ENCODE measurements at regions not wholly inside any gene's neighbourhood (a gene's known extent, or its start where the extent isn't known, plus 50 kb on each side); places are given as distances from the start of the nearest gene placed in this dataset.
"Not testable (repeated sequence)": the region's sequence is repeated elsewhere in the genome, so short reads cannot be mapped to it uniquely, and the experiment has no call there.

GRCh38 chr7:149669121-149669818, 104.1 kb downstream of the ZNF467 start:
- intact Hi-C loops (cut with DNase I; ENCODE audit: low total_unique reads), result no loop called here
- Histone ChIP-seq H3K4me1 (peaks cover 6% of the 10 kb centered on the region in 2 donors), H3K36me3 (no peaks in the 10 kb centered on the region), H3K27me3 (no peaks in the 10 kb centered on the region), H3K27ac (no peak overlapping the region), H3K9me3 (no peaks in the 10 kb centered on the region), H3K4me3 (no peak overlapping the region)
- TF ChIP-seq CTCF (IDR thresholded peaks at IDR 0.05 in 4 of 5, conservative IDR thresholded peaks at IDR 0.05 in 1 of 5) (no peak), POLR2A (IDR thresholded peaks at IDR 0.05) (no peak)
- in situ Hi-C loops (cut with MboI; ENCODE audit: low sequenced_read_pairs in 4 of 4), result loop anchor here in 2 of 4 donors (5.0 to 10.0 kb wide), 2 partner anchors 73 to 76 kb away; no protein-coding TSS in a partner anchor
- DNase-seq (no peak), ATAC-seq (no peak)

- DNase-seq, result no peak
- intact Hi-C loops (cut with DNase I; ENCODE audit: low total_unique reads) (no loop called here), in situ Hi-C loops (cut with MboI; ENCODE audit: low sequenced_read_pairs in 4 of 4) (loop anchor here in 2 of 4 donors (5.0 to 10.0 kb wide), 2 partner anchors 76 to 78 kb away; no protein-coding TSS in a partner anchor)
- Histone ChIP-seq H3K9me3 (no peaks in the 10 kb centered on the region), H3K36me3 (no peaks in the 10 kb centered on the region), H3K27me3 (no peaks in the 10 kb centered on the region), H3K4me1 (peaks cover 12 to 13% of the 10 kb centered on the region in 2 donors), H3K27ac (no peak overlapping the region), H3K4me3 (no peak overlapping the region)
- TF ChIP-seq POLR2A (IDR thresholded peaks at IDR 0.05), result no peak
- no peak for TF ChIP-seq CTCF (IDR thresholded peaks at IDR 0.05 in 4 of 5, conservative IDR thresholded peaks at IDR 0.05 in 1 of 5)
- no peak for ATAC-seq
These were observed 106.9 kb downstream of the ZNF467 start for GRCh38 chr7:149666360-149666945.

- H3K27ac ChIP-seq; DNase-seq; intact Hi-C loops (cut with DNase I; ENCODE audit: low total_unique reads); H3K27me3 ChIP-seq; H3K36me3 ChIP-seq; H3K9me3 ChIP-seq; H3K4me3 ChIP-seq; ATAC-seq: not testable (repeated sequence)
- H3K4me1 ChIP-seq, result peaks cover 12 to 13% of the 10 kb centered on the region in 2 donors
- in situ Hi-C loops (cut with MboI; ENCODE audit: low sequenced_read_pairs in 4 of 4), result loop anchor here in 2 of 4 donors (5.0 to 10.0 kb wide), 2 partner anchors 77 to 79 kb away; no protein-coding TSS in a partner anchor
These were observed 107.8 kb downstream of the ZNF467 start for GRCh38 chr7:149665618-149666017.

GRCh38 chr7:149664666-149665065, 108.7 kb downstream of the ZNF467 start:
- H3K9me3 ChIP-seq, result no peaks in the 10 kb centered on the region
- intact Hi-C loops (cut with DNase I; ENCODE audit: low total_unique reads) (no loop called here), in situ Hi-C loops (cut with MboI; ENCODE audit: low sequenced_read_pairs in 4 of 4) (loop anchor here in 3 of 4 donors (5.0 to 10.0 kb wide), 2 partner anchors 78 to 80 kb away; no protein-coding TSS in a partner anchor)
- TF ChIP-seq CTCF (IDR thresholded peaks at IDR 0.05 in 4 of 5, conservative IDR thresholded peaks at IDR 0.05 in 1 of 5), result no peak
- TF ChIP-seq POLR2A (IDR thresholded peaks at IDR 0.05), result no peak
- no peaks in the 10 kb centered on the region for H3K36me3 ChIP-seq
- no peak for ATAC-seq
- no peak overlapping the region for H3K4me3 ChIP-seq
- no peaks in the 10 kb centered on the region for H3K27me3 ChIP-seq
- H3K27ac ChIP-seq, result no peak overlapping the region
- no peak for DNase-seq
- H3K4me1 ChIP-seq, result peaks cover 6 to 7% of the 10 kb centered on the region in 2 donors

- Histone ChIP-seq H3K36me3 (no peaks in the 10 kb centered on the region), H3K9me3 (no peaks in the 10 kb centered on the region), H3K4me3 (no peak overlapping the region), H3K4me1 (peaks cover 6 to 7% of the 10 kb centered on the region in 2 donors), H3K27ac (no peak overlapping the region), H3K27me3 (no peaks in the 10 kb centered on the region)
- intact Hi-C loops (cut with DNase I; ENCODE audit: low total_unique reads) (no loop called here), in situ Hi-C loops (cut with MboI; ENCODE audit: low sequenced_read_pairs in 4 of 4) (loop anchor here in 2 of 4 donors (5.0 to 10.0 kb wide), 2 partner anchors 78 to 81 kb away; no protein-coding TSS in a partner anchor)
- TF ChIP-seq POLR2A (IDR thresholded peaks at IDR 0.05) (no peak), CTCF (IDR thresholded peaks at IDR 0.05 in 4 of 5, conservative IDR thresholded peaks at IDR 0.05 in 1 of 5) (no peak)
- ATAC-seq (no peak), DNase-seq (no peak)
These were observed 109.2 kb downstream of the ZNF467 start for GRCh38 chr7:149664176-149664575.

Data from gastrocnemius medialis (tissue), 4 donors.